Neural cell (in vitro differentiated cells): ENCODE measurements at regions not wholly inside any gene's neighbourhood (a gene's known extent, or its start where the extent isn't known, plus 50 kb on each side); places are given as distances from the start of the nearest gene placed in this dataset.

ENCODE experiments used
- CTCF ChIP-seq: fragments of 450-650 bp; IDR thresholded peaks from 2 replicates; pipeline ENCODE4 v1.5.1; 2014; ENCODE audit warnings: antibody characterized with exemption, mild to moderate bottlenecking, moderate library complexity; ENCODE audit not compliant: poor library complexity, severe bottlenecking
- EP300 ChIP-seq: fragments of 450-650 bp; conservative IDR thresholded peaks from 2 replicates; pipeline ENCODE4 v1.6.1; 2014; ENCODE audit warnings: antibody characterized with exemption, mild to moderate bottlenecking, moderate library complexity; ENCODE audit not compliant: poor library complexity, severe bottlenecking
- REST ChIP-seq: IDR thresholded peaks from 2 replicates; pipeline ENCODE4 v1.6.1; 2012; ENCODE audit warnings: borderline replicate concordance

GRCh38 chr6:132087391-132087790 is 136.2 kb upstream of the CCN2 start:
- no peak for TF ChIP-seq EP300
- no peak for TF ChIP-seq REST
- TF ChIP-seq CTCF: no peak
